ENCODE measurements at regions not wholly inside any gene's neighbourhood (a gene's known extent, or its start where the extent isn't known, plus 50 kb on each side); places are given as distances from the start of the nearest gene placed in this dataset.

DNA sequence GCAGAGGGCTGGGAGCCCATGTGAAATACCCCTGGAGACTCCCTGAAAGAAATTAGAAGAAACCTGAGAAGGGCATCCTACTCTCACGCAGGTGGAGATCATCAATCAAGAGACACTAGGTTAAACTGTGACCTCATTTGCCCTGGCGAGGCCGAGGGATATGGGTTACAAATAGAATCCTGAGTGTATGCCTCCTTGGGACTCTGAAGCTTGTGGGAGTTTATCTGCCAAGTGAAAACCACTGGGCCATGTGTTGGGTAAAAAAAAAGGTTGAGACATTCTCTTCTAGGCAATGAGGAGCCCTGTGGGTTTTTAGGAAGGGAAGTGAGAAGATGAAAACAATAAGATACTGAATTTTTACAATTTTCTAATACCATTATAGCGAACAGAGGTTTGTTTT is 160.7 kb upstream of the ARID2 start:
- TF ChIP-seq, protein P1, sequence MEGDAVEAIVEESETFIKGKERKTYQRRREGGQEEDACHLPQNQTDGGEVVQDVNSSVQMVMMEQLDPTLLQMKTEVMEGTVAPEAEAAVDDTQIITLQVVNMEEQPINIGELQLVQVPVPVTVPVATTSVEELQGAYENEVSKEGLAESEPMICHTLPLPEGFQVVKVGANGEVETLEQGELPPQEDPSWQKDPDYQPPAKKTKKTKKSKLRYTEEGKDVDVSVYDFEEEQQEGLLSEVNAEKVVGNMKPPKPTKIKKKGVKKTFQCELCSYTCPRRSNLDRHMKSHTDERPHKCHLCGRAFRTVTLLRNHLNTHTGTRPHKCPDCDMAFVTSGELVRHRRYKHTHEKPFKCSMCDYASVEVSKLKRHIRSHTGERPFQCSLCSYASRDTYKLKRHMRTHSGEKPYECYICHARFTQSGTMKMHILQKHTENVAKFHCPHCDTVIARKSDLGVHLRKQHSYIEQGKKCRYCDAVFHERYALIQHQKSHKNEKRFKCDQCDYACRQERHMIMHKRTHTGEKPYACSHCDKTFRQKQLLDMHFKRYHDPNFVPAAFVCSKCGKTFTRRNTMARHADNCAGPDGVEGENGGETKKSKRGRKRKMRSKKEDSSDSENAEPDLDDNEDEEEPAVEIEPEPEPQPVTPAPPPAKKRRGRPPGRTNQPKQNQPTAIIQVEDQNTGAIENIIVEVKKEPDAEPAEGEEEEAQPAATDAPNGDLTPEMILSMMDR (IDR thresholded peaks at IDR 0.05; ENCODE audit: insufficient read depth, low read length), result no peak
- TF ChIP-seq POLR2AphosphoS5 (IDR thresholded peaks at IDR 0.05; ENCODE audit: low read depth) (no peak), SPI1 (IDR thresholded peaks at IDR 0.05; ENCODE audit: borderline replicate concordance, low read depth) (peak; percentile 54; the same call in 1 of the 2 replicates), GABPA (IDR thresholded peaks at IDR 0.05; ENCODE audit: low read depth) (no peak)
- TF ChIP-seq, protein P2, sequence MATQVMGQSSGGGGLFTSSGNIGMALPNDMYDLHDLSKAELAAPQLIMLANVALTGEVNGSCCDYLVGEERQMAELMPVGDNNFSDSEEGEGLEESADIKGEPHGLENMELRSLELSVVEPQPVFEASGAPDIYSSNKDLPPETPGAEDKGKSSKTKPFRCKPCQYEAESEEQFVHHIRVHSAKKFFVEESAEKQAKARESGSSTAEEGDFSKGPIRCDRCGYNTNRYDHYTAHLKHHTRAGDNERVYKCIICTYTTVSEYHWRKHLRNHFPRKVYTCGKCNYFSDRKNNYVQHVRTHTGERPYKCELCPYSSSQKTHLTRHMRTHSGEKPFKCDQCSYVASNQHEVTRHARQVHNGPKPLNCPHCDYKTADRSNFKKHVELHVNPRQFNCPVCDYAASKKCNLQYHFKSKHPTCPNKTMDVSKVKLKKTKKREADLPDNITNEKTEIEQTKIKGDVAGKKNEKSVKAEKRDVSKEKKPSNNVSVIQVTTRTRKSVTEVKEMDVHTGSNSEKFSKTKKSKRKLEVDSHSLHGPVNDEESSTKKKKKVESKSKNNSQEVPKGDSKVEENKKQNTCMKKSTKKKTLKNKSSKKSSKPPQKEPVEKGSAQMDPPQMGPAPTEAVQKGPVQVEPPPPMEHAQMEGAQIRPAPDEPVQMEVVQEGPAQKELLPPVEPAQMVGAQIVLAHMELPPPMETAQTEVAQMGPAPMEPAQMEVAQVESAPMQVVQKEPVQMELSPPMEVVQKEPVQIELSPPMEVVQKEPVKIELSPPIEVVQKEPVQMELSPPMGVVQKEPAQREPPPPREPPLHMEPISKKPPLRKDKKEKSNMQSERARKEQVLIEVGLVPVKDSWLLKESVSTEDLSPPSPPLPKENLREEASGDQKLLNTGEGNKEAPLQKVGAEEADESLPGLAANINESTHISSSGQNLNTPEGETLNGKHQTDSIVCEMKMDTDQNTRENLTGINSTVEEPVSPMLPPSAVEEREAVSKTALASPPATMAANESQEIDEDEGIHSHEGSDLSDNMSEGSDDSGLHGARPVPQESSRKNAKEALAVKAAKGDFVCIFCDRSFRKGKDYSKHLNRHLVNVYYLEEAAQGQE (IDR thresholded peaks at IDR 0.05; ENCODE audit: insufficient replicate concordance, low read depth), result no peak

All from HL-60 (cell line).